Smooth muscle cell (in vitro differentiated cells): ENCODE measurements at regions not wholly inside any gene's neighbourhood (a gene's known extent, or its start where the extent isn't known, plus 50 kb on each side); places are given as distances from the start of the nearest gene placed in this dataset.

Source experiments
- DNase-seq: peaks from one replicate; lab custom pipeline; 2025; ENCODE audit not compliant: unreplicated experiment; lab: John Stamatoyannopoulos, UW
- H2AFZ ChIP-seq: fragments of 200-600 bp; sonication (generic); 2 replicates; pipeline ENCODE4 v1.6.0; 2016; ENCODE audit warnings: antibody characterized with exemption, low read depth, mild to moderate bottlenecking
- H3F3A ChIP-seq: fragments of 200-600 bp; sonication (generic); 2 replicates; pipeline ENCODE4 v1.6.0; 2017; ENCODE audit warnings: antibody characterized with exemption, low read depth
- H3K27ac ChIP-seq: fragments of 200-600 bp; sonication (generic); 2 replicates; pipeline ENCODE4 v1.5.1; 2016; ENCODE audit warnings: low read depth, mild to moderate bottlenecking
- H3K27me3 ChIP-seq: fragments of 200-600 bp; sonication (generic); 2 replicates; pipeline ENCODE4 v1.6.1; 2016; ENCODE audit warnings: low read depth, mild to moderate bottlenecking
- H3K36me3 ChIP-seq: fragments of 200-600 bp; sonication (generic); 2 replicates; pipeline ENCODE4 v1.5.1; 2016; ENCODE audit warnings: low read depth
- H3K4me1 ChIP-seq: fragments of 200-600 bp; sonication (generic); 2 replicates; pipeline ENCODE4 v1.5.1; 2016; ENCODE audit warnings: low read depth
- H3K4me2 ChIP-seq: fragments of 200-600 bp; sonication (generic); 2 replicates; pipeline ENCODE4 v1.6.0; 2016; ENCODE audit warnings: mild to moderate bottlenecking
- H3K4me3 ChIP-seq: fragments of 200-600 bp; sonication (generic); 2 replicates; pipeline ENCODE4 v1.5.1; 2016; ENCODE audit warnings: mild to moderate bottlenecking
- H3K79me2 ChIP-seq: fragments of 200-600 bp; sonication (generic); 2 replicates; pipeline ENCODE4 v1.6.0; 2016; ENCODE audit warnings: low read depth, mild to moderate bottlenecking
- H3K9ac ChIP-seq: fragments of 200-600 bp; sonication (generic); 2 replicates; pipeline ENCODE4 v1.6.0; 2016; ENCODE audit warnings: low read depth
- H3K9me3 ChIP-seq: fragments of 200-600 bp; sonication (generic); replicated peaks from 2 replicates; pipeline ENCODE4 v1.5.1; 2016; ENCODE audit warnings: low read depth
- H4K20me1 ChIP-seq: fragments of 200-600 bp; sonication (generic); 2 replicates; pipeline ENCODE4 v1.6.0; 2016; ENCODE audit warnings: low read depth
- WGBS: methylation state at CpG from one replicate; pipeline ENCODE4 v1.1.7; 2016; ENCODE audit warnings: low lambda C conversion rate; 5-methylcytosine and 5-hydroxymethylcytosine counted together
- TF ChIP-seq, protein P1 (sequence below): fragments of 200-600 bp; sonication (generic); IDR thresholded peaks from 2 replicates; pipeline ENCODE4 v1.5.1; 2017; ENCODE audit warnings: borderline replicate concordance, mild to moderate bottlenecking, antibody characterized with exemption; ENCODE audit not compliant: insufficient read depth, poor library complexity, severe bottlenecking

DNA sequence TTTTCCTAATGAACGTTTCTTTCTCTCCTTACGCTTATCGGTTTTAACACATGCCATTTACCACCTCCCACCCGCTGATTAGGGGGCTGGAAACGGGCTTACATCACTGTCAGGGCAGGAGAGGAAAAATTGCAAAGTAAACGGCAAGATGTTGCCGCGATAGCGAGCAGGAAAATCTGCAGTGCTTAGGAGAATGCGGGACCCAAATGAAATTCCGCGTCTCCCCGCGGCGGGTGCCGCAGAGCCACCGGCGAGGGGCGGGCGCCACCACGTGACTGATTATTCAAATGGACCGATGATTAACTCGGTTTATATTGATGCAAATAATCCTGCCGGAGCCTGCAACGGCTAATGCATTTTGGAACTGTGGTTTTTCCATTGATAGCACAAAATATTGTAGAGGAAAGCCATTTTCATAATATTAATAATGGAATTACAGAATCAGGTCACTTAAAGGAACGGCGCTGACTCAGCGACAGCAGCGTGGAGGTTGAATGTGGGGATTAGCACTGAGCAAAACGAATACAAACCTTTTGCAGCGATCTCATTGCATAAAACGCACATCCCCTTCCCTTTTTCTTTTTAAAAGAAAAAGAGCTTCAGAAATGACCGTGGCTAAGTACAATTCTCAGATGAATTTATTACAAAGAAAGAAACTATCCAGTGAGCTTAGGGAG lies 224.2 kb downstream of the STIM2 start:
- 2% methylated on average over 33 of the region's 33 CpGs for WGBS
- no peaks in the 10 kb centered on the region for H3K9me3 ChIP-seq
- H3K27ac ChIP-seq = no peak overlapping the region
- no peaks in the 10 kb centered on the region for H3K36me3 ChIP-seq
- H3K4me1 ChIP-seq = peaks cover 17% of the 10 kb centered on the region
- no peak for DNase-seq
- H3K4me3 ChIP-seq = peak overlapping the region; percentile 48
- peaks cover 5% of the 10 kb centered on the region for H3F3A ChIP-seq
- H3K27me3 ChIP-seq = peaks cover 3% of the 10 kb centered on the region
- peak overlapping the region; percentile 26 for H3K9ac ChIP-seq
- H2AFZ ChIP-seq = peak overlapping the region; percentile 83
- H3K4me2 ChIP-seq = peak overlapping the region; percentile 91
- no peaks in the 10 kb centered on the region for H4K20me1 ChIP-seq
- H3K79me2 ChIP-seq = no peaks in the 10 kb centered on the region
- TF ChIP-seq, protein P1, sequence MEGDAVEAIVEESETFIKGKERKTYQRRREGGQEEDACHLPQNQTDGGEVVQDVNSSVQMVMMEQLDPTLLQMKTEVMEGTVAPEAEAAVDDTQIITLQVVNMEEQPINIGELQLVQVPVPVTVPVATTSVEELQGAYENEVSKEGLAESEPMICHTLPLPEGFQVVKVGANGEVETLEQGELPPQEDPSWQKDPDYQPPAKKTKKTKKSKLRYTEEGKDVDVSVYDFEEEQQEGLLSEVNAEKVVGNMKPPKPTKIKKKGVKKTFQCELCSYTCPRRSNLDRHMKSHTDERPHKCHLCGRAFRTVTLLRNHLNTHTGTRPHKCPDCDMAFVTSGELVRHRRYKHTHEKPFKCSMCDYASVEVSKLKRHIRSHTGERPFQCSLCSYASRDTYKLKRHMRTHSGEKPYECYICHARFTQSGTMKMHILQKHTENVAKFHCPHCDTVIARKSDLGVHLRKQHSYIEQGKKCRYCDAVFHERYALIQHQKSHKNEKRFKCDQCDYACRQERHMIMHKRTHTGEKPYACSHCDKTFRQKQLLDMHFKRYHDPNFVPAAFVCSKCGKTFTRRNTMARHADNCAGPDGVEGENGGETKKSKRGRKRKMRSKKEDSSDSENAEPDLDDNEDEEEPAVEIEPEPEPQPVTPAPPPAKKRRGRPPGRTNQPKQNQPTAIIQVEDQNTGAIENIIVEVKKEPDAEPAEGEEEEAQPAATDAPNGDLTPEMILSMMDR = peak; percentile 6

DNA sequence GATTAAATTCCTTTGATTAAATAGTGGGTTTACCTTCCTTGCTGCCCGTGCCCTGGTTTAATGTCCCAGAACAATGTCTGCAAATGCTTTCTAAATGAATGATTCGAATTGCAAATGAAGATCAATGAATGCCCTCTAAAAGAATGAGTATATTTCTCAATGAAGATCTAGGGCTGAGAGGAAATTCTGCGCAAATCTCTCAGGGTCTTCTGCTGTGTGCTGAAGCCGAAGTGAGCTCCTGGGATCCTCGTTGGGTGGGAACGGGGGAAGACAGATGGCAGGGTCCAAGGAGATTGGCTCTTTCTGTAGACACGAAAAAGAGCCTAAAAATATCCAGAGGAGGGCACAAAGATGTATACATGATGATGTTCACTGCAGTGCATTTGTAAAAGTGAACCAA lies 224.8 kb downstream of the STIM2 start:
- Histone ChIP-seq H3F3A (peaks cover 5% of the 10 kb centered on the region), H3K9ac (no peak overlapping the region), H3K4me2 (peak overlapping the region; percentile 91), H3K36me3 (no peaks in the 10 kb centered on the region), H3K4me1 (peaks cover 17% of the 10 kb centered on the region), H3K27ac (no peak overlapping the region), H3K79me2 (no peaks in the 10 kb centered on the region), H2AFZ (peak overlapping the region; percentile 83), H3K4me3 (peak overlapping the region; percentile 48), H4K20me1 (no peaks in the 10 kb centered on the region), H3K9me3 (no peaks in the 10 kb centered on the region), H3K27me3 (peaks cover 3% of the 10 kb centered on the region)
- TF ChIP-seq, protein P1 = no peak
- DNase-seq = no peak
- WGBS = 55% methylated on average over 7 of the region's 7 CpGs

DNA sequence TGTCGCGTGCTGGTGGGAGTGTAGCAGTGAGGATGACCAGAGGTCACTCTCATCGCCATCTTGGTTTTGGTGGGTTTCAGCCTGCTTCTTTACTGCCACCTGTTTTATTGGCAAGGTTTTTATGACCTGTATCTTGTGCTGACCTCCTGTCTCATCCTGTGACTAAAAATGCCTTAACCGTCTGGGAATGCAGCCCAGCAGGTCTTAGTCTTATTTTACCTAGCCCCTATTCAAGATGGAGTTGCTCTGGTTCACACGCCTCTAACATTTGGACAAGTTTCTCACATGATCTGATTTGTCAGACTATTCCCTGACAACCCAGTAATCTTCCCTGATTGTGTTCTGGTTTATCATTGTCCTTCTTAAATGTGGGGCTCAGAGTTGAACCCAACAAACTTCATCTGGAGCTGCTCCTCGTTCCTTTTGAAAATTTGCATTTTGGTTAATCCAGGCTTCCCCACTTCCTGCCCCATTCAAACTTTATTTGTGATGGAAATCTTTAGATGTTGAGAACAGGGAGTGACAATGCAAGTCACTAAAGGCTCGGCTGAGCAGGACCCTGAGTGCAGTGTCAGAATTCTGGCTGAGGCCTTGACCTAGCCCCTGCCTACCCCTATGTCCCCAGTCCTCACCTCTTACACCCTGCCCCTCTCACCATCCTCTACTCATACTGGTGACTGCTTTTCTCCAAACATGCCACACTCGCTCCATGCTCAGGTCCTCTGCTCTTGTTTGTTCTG lies 226.8 kb downstream of the STIM2 start:
- TF ChIP-seq, protein P1 = no peak

More for the DNA sequence above, 226.8 kb downstream of the STIM2 start:
- H4K20me1 ChIP-seq = no peaks in the 10 kb centered on the region
- no peak for DNase-seq
- peaks cover 3% of the 10 kb centered on the region for H3K27me3 ChIP-seq
- peaks cover 23% of the 10 kb centered on the region for H3K4me1 ChIP-seq
- peaks cover 5% of the 10 kb centered on the region for H3F3A ChIP-seq
- H3K9ac ChIP-seq = no peak overlapping the region
- H3K79me2 ChIP-seq = no peaks in the 10 kb centered on the region
- H3K9me3 ChIP-seq = no peaks in the 10 kb centered on the region
- no peaks in the 10 kb centered on the region for H3K36me3 ChIP-seq
- no peak overlapping the region for H3K4me3 ChIP-seq
- H2AFZ ChIP-seq = no peak overlapping the region
- whole genome bisulfite sequencing = 82% methylated on average over 8 of the region's 8 CpGs
- H3K4me2 ChIP-seq = no peak overlapping the region
- H3K27ac ChIP-seq = no peak overlapping the region
